B cell (primary cell): ENCODE measurements at regions not wholly inside any gene's neighbourhood (a gene's known extent, or its start where the extent isn't known, plus 50 kb on each side); places are given as distances from the start of the nearest gene placed in this dataset.

ENCODE experiments used
- ATAC-seq: fragments of 200-7000 bp; cut with Tn5 transposase; one replicate; pipeline ENCODE4 v1.10.0; 2021; ENCODE audit warnings: low read depth, mild to moderate bottlenecking, moderate number of reproducible peaks, moderate library complexity
- CTCF ChIA-PET: fragments of 350-600 bp; sonication (Branson Sonifier 250); formaldehyde crosslinking; loops from one replicate; lab custom pipeline; 2021; ENCODE audit warnings: antibody characterized with exemption, inconsistent platforms; lab: Charles Lee
- POLR2A ChIA-PET: fragments of 350-600 bp; sonication (Branson Sonifier 250); formaldehyde crosslinking; loops from one replicate; lab custom pipeline; 2021; ENCODE audit warnings: antibody characterized with exemption; lab: Charles Lee
- DNase-seq: peaks from one replicate; pipeline ENCODE4 v3.0.0; 2013
- H2AFZ ChIP-seq: 2 replicates; pipeline ENCODE4 v1.6.1; 2012; ENCODE audit warnings: mild to moderate bottlenecking, low read depth, low read length; ENCODE audit not compliant: insufficient read depth, poor library complexity, severe bottlenecking
- H3K27ac ChIP-seq, 2 donors: 1 replicate in 1 of 2; 2 replicates in 1 of 2; pipeline ENCODE4 v1.5.1; 2012 to 2013; ENCODE audit warnings: low read length in 2 of 2, mild to moderate bottlenecking in 2 of 2, moderate library complexity in 1 of 2
- H3K27me3 ChIP-seq, 4 experiments: fragments of 200-600 bp in 1 of 4; sonication (generic) in 1 of 4; replicated peaks in 1 of 4; 1 replicate in 2 of 4; 2 replicates in 2 of 4; pipeline versions ENCODE4 v1.6.1 to v1.7.0; 2013 to 2016; ENCODE audit warnings: low read length in 3 of 4, mild to moderate bottlenecking in 2 of 4, mixed read lengths in 1 of 4, moderate library complexity in 1 of 4; ENCODE audit not compliant: insufficient read depth in 4 of 4, control insufficient read depth in 3 of 4; ENCODE audit errors: control extremely low read depth in 1 of 4
- H3K36me3 ChIP-seq, 2 experiments: replicated peaks in 1 of 2; 1 replicate in 1 of 2; 2 replicates in 1 of 2; pipeline versions ENCODE4 v1.6.1 to v1.7.1; 2013; ENCODE audit warnings: low read length in 1 of 2; ENCODE audit not compliant: insufficient read depth in 2 of 2, control insufficient read depth in 1 of 2; ENCODE audit errors: control extremely low read depth in 1 of 2, extremely low read depth in 1 of 2
- H3K4me1 ChIP-seq, 2 donors: fragments of 200-600 bp in 1 of 2; sonication (generic) in 1 of 2; 1 replicate in 1 of 2; 2 replicates in 1 of 2; pipeline versions ENCODE4 v1.5.1 to v1.6.1; 2013 to 2017; ENCODE audit warnings: low read length in 2 of 2; ENCODE audit not compliant: control insufficient read depth in 2 of 2, insufficient read depth in 2 of 2
- H3K4me2 ChIP-seq: replicated peaks from 2 replicates; pipeline ENCODE3; 2012; ENCODE audit warnings: mild to moderate bottlenecking, low read depth, low read length; ENCODE audit not compliant: poor library complexity, severe bottlenecking
- H3K4me3 ChIP-seq, 5 experiments: fragments of 200-600 bp in 1 of 5; sonication (generic) in 1 of 5; 1 replicate in 3 of 5; 2 replicates in 2 of 5; pipeline versions ENCODE4 v1.5.1 to v1.7.0; 2011 to 2016; ENCODE audit warnings: low read length in 4 of 5, mild to moderate bottlenecking in 4 of 5, low read depth in 2 of 5, control low read depth in 1 of 5, moderate library complexity in 1 of 5; ENCODE audit not compliant: insufficient read depth in 1 of 5; ENCODE audit errors: control extremely low read depth in 1 of 5, extremely low read depth in 1 of 5
- H3K79me2 ChIP-seq: fragments of 200-600 bp; sonication (generic); one replicate; pipeline ENCODE4 v1.6.0; 2016; ENCODE audit warnings: low read length; ENCODE audit not compliant: control insufficient read depth, insufficient read depth
- H3K9ac ChIP-seq: fragments of 200-600 bp; sonication (generic); 2 replicates; pipeline ENCODE4 v1.6.1; 2017; ENCODE audit warnings: mild to moderate bottlenecking, low read length, moderate library complexity
- H3K9me3 ChIP-seq, 3 donors: one replicate each; pipeline versions ENCODE4 v1.6.1 to v1.7.1; 2013; ENCODE audit warnings: low read length in 2 of 3; ENCODE audit not compliant: control insufficient read depth in 2 of 3, insufficient read depth in 1 of 3; ENCODE audit errors: control extremely low read depth in 1 of 3
- H4K20me1 ChIP-seq: 2 replicates; pipeline ENCODE4 v1.6.0; 2012; ENCODE audit warnings: mild to moderate bottlenecking, low read length; ENCODE audit not compliant: insufficient read depth, control insufficient read depth, poor library complexity, severe bottlenecking
- H3K27ac Mint-ChIP-seq: one replicate; pipeline ENCODE4 v1.8.0; 2021; ENCODE audit warnings: mixed read lengths
- H3K27me3 Mint-ChIP-seq: one replicate; pipeline ENCODE4 v1.8.0; 2021; ENCODE audit warnings: mixed read lengths
- H3K4me1 Mint-ChIP-seq: one replicate; pipeline ENCODE4 v1.8.0; 2021; ENCODE audit warnings: mixed read lengths
- H3K4me3 Mint-ChIP-seq: one replicate; pipeline ENCODE4 v1.8.0; 2021; ENCODE audit warnings: mixed read lengths
- H3K9me3 Mint-ChIP-seq: one replicate; pipeline ENCODE4 v1.8.0; 2022; ENCODE audit warnings: mixed read lengths; ENCODE audit not compliant: insufficient read depth
- CTCF ChIP-seq: fragments of 200-600 bp; IDR thresholded peaks from one replicate; pipeline ENCODE4 v1.8.0; 2022; ENCODE audit warnings: antibody characterized with exemption, mild to moderate bottlenecking
- EZH2 ChIP-seq: IDR thresholded peaks from 2 replicates; pipeline ENCODE4 v1.6.1; 2012; ENCODE audit warnings: borderline replicate concordance, low read depth, mild to moderate bottlenecking, moderate library complexity, low read length; ENCODE audit not compliant: insufficient read depth, poor library complexity, severe bottlenecking
- WGBS: methylation state at CpG from one replicate; pipeline ENCODE4 v1.1.5; 2013; ENCODE audit warnings: missing lambda C conversion rate; ENCODE audit not compliant: insufficient coverage; 5-methylcytosine and 5-hydroxymethylcytosine counted together
- intact Hi-C: fragments of 100-400 bp; cut with micrococcal nuclease; formaldehyde crosslinking; loops from one replicate; pipeline ENCODE4 v1.10.0; 2022

DNA sequence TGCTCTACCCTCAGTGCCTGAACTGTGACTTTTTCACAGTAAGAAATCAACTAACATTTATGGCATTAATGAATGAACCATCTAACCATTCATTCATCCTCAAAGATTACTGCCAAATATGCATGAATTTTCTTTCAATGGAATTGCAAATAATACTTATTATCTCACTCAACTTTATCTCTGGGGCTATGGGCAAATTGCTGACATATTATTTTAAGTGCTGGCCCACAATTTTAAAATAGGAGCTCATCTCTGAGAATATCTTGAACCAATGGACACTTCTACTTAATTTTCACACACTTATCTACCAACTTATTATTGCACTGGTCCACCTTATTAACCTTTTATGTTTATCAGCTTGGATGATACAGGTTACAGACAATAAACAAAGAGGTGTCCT is 182.8 kb downstream of the RBM43 start:
- no peak overlapping the region for H3K27ac Mint-ChIP-seq
- H3K4me1 ChIP-seq: no peaks in the 10 kb centered on the region
- no peaks in the 10 kb centered on the region for H3K27me3 ChIP-seq
- no peak overlapping the region for H3K4me2 ChIP-seq
- ChIA-PET POLR2A (no interaction called here), CTCF (no interaction called here)
- no peak overlapping the region for H3K4me3 Mint-ChIP-seq
- no peaks in the 10 kb centered on the region for H3K36me3 ChIP-seq
- H3K4me1 Mint-ChIP-seq: no peaks in the 10 kb centered on the region
- intact Hi-C loops: no loop called here
- H2AFZ ChIP-seq: no peak overlapping the region
- no peaks in the 10 kb centered on the region for H3K79me2 ChIP-seq
- no peak for DNase-seq
- no peak overlapping the region for H3K27ac ChIP-seq
- no peak overlapping the region for H3K4me3 ChIP-seq
- peaks cover 0 to 1% (median 0%) of the 10 kb centered on the region in 3 donors for H3K9me3 ChIP-seq
- H4K20me1 ChIP-seq: no peaks in the 10 kb centered on the region
- no peak for ATAC-seq
- no peak overlapping the region for H3K9ac ChIP-seq
- peaks cover 13% of the 10 kb centered on the region for H3K27me3 Mint-ChIP-seq
- TF ChIP-seq CTCF: no peak
- TF ChIP-seq EZH2: no peak
- peaks cover 6% of the 10 kb centered on the region for H3K9me3 Mint-ChIP-seq

- H3K27ac ChIP-seq: no peak overlapping the region
- Mint-ChIP-seq H3K27ac (no peak overlapping the region), H3K27me3 (peaks cover 15% of the 10 kb centered on the region), H3K9me3 (peaks cover under 1% of the 10 kb centered on the region), H3K4me1 (no peaks in the 10 kb centered on the region), H3K4me3 (no peak overlapping the region)
- no peak overlapping the region for H3K4me2 ChIP-seq
- no peaks in the 10 kb centered on the region for H3K36me3 ChIP-seq
- WGBS: no CpG with 5 or more reads among the region's 1 CpG
- ChIA-PET POLR2A (no interaction called here), CTCF (no interaction called here)
- DNase-seq (no peak), ATAC-seq (no peak)
- no peak overlapping the region for H2AFZ ChIP-seq
- no peak overlapping the region for H3K9ac ChIP-seq
- no peaks in the 10 kb centered on the region for H4K20me1 ChIP-seq
- no peaks in the 10 kb centered on the region for H3K79me2 ChIP-seq
- intact Hi-C loops: no loop called here
- H3K9me3 ChIP-seq: peaks cover 0 to 2% (median 0%) of the 10 kb centered on the region in 3 donors
- H3K4me3 ChIP-seq: no peak overlapping the region
- TF ChIP-seq CTCF (no peak), EZH2 (no peak)
- no peaks in the 10 kb centered on the region for H3K4me1 ChIP-seq
- H3K27me3 ChIP-seq: no peaks in the 10 kb centered on the region
These were observed 189.8 kb downstream of the RBM43 start for GRCh38 chr2:151071906-151072305.
